OCI-LY7 (cell line): ENCODE measurements at regions not wholly inside any gene's neighbourhood (a gene's known extent, or its start where the extent isn't known, plus 50 kb on each side); places are given as distances from the start of the nearest gene placed in this dataset.

Experiments used
- CTCF ChIP-seq: fragments of 200-600 bp; sonication (generic); conservative IDR thresholded peaks from 2 replicates; pipeline ENCODE4 v1.5.1; 2014; ENCODE audit warnings: mild to moderate bottlenecking, antibody characterized with exemption, low read length, moderate library complexity, mixed read lengths
- EZH2phosphoT487 ChIP-seq: fragments of 200-600 bp; sonication (generic); IDR thresholded peaks from 2 replicates; pipeline ENCODE4 v1.6.1; 2018; ENCODE audit warnings: low read depth, borderline replicate concordance, mild to moderate bottlenecking, mixed run types, antibody characterized with exemption, low read length, moderate library complexity, mixed read lengths

GRCh38 chr4:155079871-155080270 is 128.6 kb upstream of the NPY2R start:
- TF ChIP-seq CTCF (no peak), EZH2phosphoT487 (no peak)
